Stimulated activated CD4-positive, alpha-beta T cell treated with anti-CD3 and anti-CD28 coated beads, Interleukin-4, amount 100 ng/mL, for 1 hour (primary cell): ENCODE measurements at regions not wholly inside any gene's neighbourhood (a gene's known extent, or its start where the extent isn't known, plus 50 kb on each side); places are given as distances from the start of the nearest gene placed in this dataset.
"Not testable (repeated sequence)": the region's sequence is repeated elsewhere in the genome, so short reads cannot be mapped to it uniquely, and the experiment has no call there.

Experiments used
- DNase-seq: peaks from one replicate; pipeline ENCODE4 v3.0.0-alpha.2; 2020

DNA sequence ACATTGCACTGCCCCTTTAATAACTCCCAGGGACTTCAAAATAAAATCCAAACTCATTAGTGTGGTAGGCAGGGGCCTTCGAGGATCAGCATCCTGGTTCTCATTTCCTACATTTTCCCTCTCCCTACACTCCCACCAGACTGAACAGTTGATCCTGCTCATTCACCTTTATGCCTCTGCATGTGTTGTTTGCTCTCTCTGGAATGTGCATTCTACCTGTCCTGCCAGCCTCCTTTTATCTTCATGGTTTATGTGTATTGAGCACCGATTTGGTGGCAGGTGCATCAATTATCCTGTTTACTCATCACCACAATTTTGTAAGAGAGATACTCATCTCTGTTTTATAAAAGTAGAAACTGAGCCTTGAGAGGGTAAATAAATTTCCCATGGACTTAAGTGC lies 125.0 kb downstream of the ADSS2 start:
- no peak for DNase-seq

DNA sequence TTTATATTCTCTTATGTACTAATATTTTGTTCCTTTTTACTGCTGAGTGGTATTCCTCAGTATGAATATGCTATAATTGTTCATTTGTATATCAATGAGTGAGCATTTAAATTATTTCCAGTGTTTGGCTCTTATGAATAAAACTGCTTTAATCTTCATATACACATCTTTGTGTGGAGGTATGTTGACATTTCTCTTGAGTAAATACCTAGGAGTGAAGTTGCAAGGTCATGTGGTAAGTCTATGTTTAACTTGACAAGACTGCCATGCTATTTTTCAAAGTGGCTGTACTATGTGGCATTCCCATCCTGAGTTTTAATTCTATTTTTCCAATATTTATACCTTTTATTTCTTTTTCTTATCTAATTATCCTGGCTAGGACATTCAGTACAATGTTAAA lies 124.2 kb downstream of the ADSS2 start:
- no peak for DNase-seq

DNA sequence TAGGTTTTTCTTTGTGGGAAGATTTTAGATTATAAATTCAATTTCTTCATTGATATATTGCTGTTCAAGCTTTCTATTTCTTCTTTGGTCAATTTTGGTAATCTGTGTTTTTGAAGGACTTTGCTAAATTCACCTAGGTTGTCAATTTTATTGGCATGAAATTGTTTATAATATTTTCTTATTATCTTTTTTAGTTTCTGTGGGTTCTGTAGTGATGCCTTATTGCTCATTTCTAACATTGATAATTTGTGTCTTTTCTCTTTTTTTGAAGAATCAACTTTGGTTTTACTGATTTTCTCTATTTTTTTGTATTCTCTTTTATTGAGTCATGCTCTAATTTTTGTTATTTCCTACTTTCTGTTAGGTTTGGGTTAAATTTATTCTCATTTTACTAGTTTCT lies 123.2 kb downstream of the ADSS2 start:
- DNase-seq, result no peak

DNA sequence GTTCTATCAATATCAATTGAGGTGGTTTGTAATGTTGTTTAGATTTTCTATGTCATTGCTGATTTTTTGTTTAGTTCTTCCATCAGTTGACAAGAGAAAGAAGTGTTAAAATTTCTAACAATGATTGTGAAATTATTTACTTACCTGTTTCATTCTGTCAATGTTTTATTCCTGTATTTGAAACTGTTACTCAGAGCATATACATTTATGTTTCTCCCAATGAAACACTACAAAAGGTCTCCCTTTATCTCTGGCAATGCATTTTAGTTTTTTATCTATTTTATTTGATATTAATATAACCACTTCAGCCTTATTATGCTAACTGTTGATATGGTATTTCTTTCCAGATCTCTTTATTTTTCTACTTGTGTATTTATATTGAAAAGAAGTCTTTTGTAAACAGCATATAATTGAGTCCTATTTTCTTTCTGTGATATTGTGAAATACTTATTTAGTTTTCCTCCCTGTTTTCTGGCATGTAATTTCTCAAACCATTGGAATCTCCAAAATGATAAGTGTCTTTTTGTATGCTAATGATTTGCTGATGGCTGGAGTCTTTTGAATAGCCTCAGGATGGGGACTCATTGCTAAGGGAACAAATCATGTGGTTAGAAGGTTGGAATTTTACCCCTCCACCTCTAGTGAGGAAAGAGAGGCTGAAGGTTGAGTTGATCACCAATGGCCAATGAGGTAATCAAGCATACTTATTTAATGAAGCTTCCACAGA lies 122.0 kb downstream of the ADSS2 start:
- DNase-seq, result no peak

GRCh38 chr1:244330318-244330625 lies 121.4 kb downstream of the ADSS2 start:
- DNase-seq, result no peak

DNA sequence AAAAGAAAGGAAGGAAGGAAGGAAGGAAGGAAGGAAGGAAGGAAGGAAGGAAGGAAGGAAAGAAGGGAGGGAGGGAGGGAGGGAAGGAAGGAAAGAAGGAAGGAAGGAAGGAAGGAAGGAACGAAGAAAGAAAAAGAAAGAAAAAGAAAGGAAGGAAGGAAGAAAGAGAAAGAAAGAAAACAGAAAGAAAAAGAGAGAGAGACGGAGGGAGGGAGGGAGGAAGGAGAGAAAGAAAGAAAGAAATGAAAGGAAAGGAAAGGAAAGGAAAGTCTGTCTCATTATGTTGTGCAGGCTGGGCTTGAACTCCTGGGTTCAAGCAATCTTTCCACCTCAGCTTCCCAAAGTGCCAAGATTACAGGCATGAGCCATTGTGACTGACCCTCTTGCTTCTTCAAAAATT lies 118.9 kb downstream of the ADSS2 start:
- not testable (repeated sequence) for DNase-seq

- not testable (repeated sequence) for DNase-seq
Measured at GRCh38 chr1:244334315-244334714, 117.4 kb downstream of the ADSS2 start.

DNA sequence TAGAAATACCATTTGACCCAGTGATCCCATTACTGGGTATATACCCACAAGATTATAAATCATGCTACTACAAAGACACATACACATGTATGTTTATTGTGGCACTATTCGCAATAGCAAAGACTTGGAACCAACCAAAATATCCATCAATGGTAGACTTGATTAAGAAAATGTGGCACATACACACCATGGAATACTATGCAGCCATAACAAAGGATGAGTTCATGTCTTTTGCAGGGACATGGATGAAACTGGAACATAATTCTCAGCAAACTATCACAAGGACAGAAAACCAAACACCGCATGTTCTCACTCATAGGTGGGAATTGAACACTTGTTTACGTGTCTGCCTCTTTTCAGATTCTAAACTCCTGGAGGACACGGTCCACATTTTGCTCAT lies 116.9 kb downstream of the ADSS2 start:
- not testable (repeated sequence) for DNase-seq

DNA sequence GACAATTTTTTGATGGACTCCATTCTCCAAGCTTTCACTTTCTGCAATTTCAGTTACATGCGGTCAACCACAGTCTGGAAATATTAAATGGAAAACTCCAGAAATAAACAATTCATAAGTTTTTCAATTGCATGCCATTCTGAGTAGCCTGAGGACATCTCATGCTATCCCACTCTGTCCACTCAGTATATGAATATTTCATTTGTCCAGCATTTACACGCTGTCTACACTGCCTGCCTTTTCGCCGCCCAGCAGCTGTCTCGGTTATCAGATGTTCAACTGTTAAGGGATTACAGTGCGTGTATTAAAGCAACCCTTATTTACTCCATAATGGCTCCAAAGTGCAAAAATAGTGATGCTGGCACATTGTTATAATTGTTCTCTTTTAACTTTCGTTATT lies 116.3 kb downstream of the ADSS2 start:
- no peak for DNase-seq

- DNase-seq, result no peak
Measured at GRCh38 chr1:244336232-244336899, 115.3 kb downstream of the ADSS2 start.

DNA sequence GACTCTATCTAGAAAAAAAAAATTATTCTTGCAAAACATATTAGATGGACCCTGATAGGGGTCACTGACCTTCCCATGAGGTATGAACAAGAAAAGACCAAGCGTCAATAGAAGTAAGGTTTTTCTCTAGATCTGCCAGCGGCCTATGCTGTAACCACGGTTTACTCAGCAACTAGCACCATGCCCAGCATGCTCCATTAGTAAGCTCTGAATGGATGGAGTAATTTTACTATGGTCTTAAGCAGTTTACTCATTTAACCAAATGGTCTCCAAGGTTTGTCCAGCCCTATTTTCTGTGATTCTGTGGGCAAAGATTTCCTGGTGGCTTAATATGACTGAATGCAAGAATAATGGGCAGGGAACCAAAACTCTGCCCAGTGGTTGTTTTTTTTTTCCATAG lies 113.9 kb downstream of the ADSS2 start:
- DNase-seq, result no peak

DNA sequence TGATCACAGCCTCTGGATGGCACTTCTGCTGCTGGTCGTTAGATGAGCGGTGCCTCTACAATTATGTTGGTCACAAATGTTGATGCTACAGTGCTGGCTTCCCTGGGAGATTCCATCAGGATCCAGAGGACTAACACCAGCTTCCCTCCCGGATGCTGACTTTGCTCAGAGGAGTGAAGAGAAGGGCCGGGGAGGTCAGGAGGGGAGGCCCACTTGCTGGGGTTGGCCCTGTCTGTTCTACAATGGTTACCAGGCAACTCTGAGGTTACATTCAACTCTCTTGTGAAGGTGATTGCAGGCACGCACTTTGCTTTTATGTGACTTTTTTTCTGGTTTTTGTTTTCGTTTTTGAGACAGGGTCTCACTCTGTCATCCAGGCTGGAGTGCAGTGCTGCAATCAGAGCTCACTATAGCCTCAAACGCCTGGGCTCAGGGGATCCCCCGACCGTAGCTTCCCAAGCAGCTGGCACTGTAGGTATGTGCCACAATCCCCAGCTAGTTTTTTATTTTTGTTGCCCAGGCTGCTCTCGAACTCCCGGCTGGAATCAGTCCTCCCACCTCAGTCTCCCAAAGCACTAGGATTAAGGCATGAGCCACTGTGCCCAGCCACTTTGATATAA lies 112.5 kb downstream of the ADSS2 start:
- no peak for DNase-seq

GRCh38 chr1:244339776-244340175 lies 111.9 kb downstream of the ADSS2 start:
- no peak for DNase-seq

- no peak for DNase-seq
Measured at GRCh38 chr1:244340396-244340795, 111.3 kb downstream of the ADSS2 start.

- no peak for DNase-seq
Measured at GRCh38 chr1:244341455-244342450, 110.0 kb downstream of the ADSS2 start.

GRCh38 chr1:244344001-244344400 lies 107.7 kb downstream of the ADSS2 start:
- no peak for DNase-seq

GRCh38 chr1:244346972-244347618 lies 104.6 kb downstream of the ADSS2 start:
- no peak for DNase-seq

- no peak for DNase-seq
Measured at GRCh38 chr1:244347942-244348341, 103.8 kb downstream of the ADSS2 start.

DNA sequence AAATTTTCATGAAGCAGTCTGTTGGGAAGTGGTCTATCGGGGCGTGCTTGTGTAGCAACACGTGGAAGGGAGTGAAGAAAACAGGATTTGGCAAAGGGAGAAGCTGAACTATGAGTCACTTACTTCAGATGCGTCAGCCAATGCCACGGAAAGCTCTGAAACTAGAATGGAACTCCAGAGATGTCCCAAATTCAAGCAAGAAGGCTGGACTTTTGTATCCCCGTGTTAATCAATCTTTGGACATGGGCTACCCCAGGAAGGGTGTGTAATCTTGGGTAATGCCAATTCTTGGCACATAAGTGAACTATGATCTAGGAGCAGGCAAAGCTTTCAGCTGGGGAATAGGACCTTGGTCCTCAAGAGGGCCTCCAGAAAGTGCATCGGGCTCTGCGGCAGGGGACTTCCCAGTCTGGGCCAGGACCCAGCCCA lies 102.6 kb downstream of the ADSS2 start:
- DNase-seq, result no peak

- DNase-seq, result no peak
Measured at GRCh38 chr1:244349581-244350001, 102.1 kb downstream of the ADSS2 start.

DNA sequence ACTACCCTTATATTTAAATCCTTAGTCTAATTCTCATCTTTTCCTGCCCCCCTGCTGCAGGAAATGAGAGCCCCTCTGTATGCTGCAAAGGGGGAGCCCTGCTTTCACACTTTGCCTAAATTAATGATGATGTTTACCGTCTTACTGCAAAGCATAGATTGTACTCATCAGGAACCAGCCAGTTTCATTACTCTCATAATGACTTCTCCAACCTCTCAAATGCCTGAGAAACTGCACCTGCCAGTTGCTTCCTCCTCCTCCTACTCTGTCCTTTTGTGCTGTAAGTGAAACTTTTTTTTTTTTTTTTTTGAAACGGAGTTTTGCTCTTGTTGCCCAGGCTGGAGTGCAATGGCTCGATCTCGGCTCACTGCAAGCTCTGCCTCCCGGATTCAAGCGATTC lies 101.7 kb downstream of the ADSS2 start:
- no peak for DNase-seq

- no peak for DNase-seq
Measured at GRCh38 chr1:244352156-244352830, 99.4 kb downstream of the ADSS2 start.
